Tibial nerve (tissue), 4 donors: ENCODE measurements at regions not wholly inside any gene's neighbourhood (a gene's known extent, or its start where the extent isn't known, plus 50 kb on each side); places are given as distances from the start of the nearest gene placed in this dataset.

Experiments used
- DNase-seq, 2 donors: peaks; one replicate each; pipeline ENCODE4 v3.0.0-alpha.2; 2019; ENCODE audit warnings: low spot score in 2 of 2
- H3K27ac ChIP-seq, 4 donors: fragments of 200-600 bp; sonication (generic) in 3 of 4; one replicate each; pipeline ENCODE4 v1.5.1; 2017 to 2019; ENCODE audit warnings: mild to moderate bottlenecking in 1 of 4
- H3K27me3 ChIP-seq, 2 donors: fragments of 200-600 bp; sonication (generic) in 1 of 2; one replicate each; pipeline versions ENCODE4 v1.5.1 to v1.6.0; 2017 to 2019
- H3K36me3 ChIP-seq, 3 donors: fragments of 200-600 bp; sonication (generic); one replicate each; pipeline ENCODE4 v1.5.1; 2018 to 2019
- H3K4me1 ChIP-seq, 4 donors: fragments of 200-600 bp; sonication (generic) in 3 of 4; one replicate each; pipeline ENCODE4 v1.5.1; 2017 to 2019
- H3K4me3 ChIP-seq, 4 donors: fragments of 200-600 bp; sonication (generic) in 3 of 4; one replicate each; pipeline ENCODE4 v1.5.1; 2017 to 2019; ENCODE audit warnings: mild to moderate bottlenecking in 1 of 4, moderate library complexity in 1 of 4
- H3K9me3 ChIP-seq, 4 donors: fragments of 200-600 bp; sonication (generic) in 3 of 4; one replicate each; pipeline ENCODE4 v1.5.1; 2017 to 2019
- CTCF ChIP-seq, 5 experiments: fragments of 200-600 bp in 3 of 5; fragments of 450-650 bp in 2 of 5; sonication (generic) in 3 of 5; IDR thresholded peaks; one replicate each; pipeline ENCODE4 v1.5.1; 2016 to 2019; ENCODE audit warnings: antibody characterized with exemption in 5 of 5, mild to moderate bottlenecking in 3 of 5, moderate library complexity in 2 of 5
- EP300 ChIP-seq, 2 donors: sonication (generic); formaldehyde crosslinking; IDR thresholded peaks; one replicate each; pipeline ENCODE4 v1.6.1; 2017; ENCODE audit warnings: antibody characterized with exemption in 2 of 2, mild to moderate bottlenecking in 1 of 2
- POLR2A ChIP-seq, 2 donors: fragments of 450-650 bp; IDR thresholded peaks; one replicate each; pipeline ENCODE4 v1.6.1; 2017; ENCODE audit warnings: antibody characterized with exemption in 2 of 2, mild to moderate bottlenecking in 2 of 2, moderate library complexity in 2 of 2
- WGBS, 2 donors: methylation state at CpG; one replicate each; pipeline ENCODE4 v1.1.5; 2018; 5-methylcytosine and 5-hydroxymethylcytosine counted together

DNA sequence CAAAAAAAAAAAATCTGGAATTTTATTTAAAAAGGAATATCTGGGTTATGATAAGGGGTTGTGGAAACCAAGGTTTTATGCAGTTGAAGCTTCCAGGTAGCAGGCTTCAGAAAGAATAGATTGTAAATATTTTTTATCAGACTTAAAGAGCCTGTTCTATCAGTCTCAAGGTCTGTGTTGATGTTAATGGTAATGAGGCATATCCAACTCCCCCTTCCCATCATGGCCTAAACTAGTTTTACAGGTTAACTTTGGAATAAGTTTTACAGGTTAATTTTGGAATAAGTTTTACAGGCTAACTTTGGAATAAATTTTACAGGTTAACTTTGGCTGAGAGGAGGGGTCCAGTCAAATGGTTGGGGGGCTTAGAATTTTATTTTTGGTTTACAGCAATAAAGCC, 92.4 kb downstream of the CD24 start:
- no peaks in the 10 kb centered on the region for H3K36me3 ChIP-seq
- H3K4me1 ChIP-seq: no peaks in the 10 kb centered on the region
- peaks cover 0 to 10% (median 0%) of the 10 kb centered on the region in 4 donors for H3K9me3 ChIP-seq
- no peak overlapping the region for H3K4me3 ChIP-seq
- no peak for DNase-seq
- TF ChIP-seq CTCF (IDR thresholded peaks at IDR 0.05) (no peak), POLR2A (IDR thresholded peaks at IDR 0.05) (no peak), EP300 (IDR thresholded peaks at IDR 0.05) (no peak)
- no peaks in the 10 kb centered on the region for H3K27me3 ChIP-seq
- no peak overlapping the region for H3K27ac ChIP-seq

DNA sequence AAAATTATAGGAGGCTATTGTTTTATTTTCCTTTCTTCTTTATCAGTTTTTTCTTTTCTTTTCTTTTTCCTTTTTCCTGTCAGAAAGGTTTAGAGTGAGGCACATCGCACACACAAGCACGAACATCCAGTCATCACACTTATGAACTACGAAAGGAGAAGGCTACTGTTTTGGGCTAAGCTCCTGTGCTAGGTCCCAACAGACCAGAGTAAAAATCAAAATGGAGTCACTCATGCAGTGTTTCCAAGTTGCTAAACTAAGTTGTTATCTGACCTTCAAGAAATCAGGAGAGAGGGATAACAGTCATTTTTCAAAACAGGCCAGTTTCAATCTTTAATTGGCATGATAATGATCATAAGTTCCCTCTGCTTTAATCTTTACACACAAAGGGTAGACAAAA, 93.6 kb downstream of the CD24 start:
- no peak for TF ChIP-seq CTCF (IDR thresholded peaks at IDR 0.05)
- no peak for TF ChIP-seq EP300 (IDR thresholded peaks at IDR 0.05)
- no peak for TF ChIP-seq POLR2A (IDR thresholded peaks at IDR 0.05)
- WGBS, 2 donors: 82 to 89% methylated on average over 3 of the region's 3 CpGs

DNA sequence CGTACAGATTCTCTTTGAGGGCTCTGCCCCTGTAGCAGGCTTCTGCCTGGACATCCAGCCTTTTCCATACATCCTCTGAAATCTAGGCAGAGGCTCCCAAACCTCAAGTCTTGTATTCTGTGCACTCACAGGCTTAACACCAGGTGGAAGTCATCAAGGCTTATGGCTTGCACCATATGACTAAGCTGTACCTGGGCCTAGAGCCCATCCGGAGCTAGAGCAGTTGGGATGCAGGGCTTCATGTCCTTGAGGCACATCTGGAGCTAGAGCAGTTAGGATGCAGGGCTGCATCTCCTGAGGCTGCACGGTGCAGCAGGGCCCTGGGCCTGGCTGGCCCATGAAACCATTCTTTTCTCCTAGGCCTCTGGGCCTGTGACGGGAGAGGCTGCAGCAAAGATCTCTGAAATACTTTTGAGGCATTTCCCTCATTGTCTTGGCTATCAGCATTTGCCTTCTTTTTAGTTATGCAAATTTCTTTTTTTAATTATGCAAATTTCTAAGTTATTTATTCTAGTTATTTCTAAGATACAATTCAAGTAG, 98.7 kb downstream of the CD24 start:
- H3K27ac ChIP-seq: no peak overlapping the region
- WGBS, 2 donors: 93 to 95% methylated on average over 4 of the region's 4 CpGs
- peaks cover 0 to 24% (median 0%) of the 10 kb centered on the region in 4 donors for H3K9me3 ChIP-seq
- H3K4me1 ChIP-seq: no peaks in the 10 kb centered on the region
- H3K27me3 ChIP-seq: no peaks in the 10 kb centered on the region
- no peak overlapping the region for H3K4me3 ChIP-seq
- TF ChIP-seq EP300 (IDR thresholded peaks at IDR 0.05): no peak
- TF ChIP-seq POLR2A (IDR thresholded peaks at IDR 0.05): no peak
- no peak for TF ChIP-seq CTCF (IDR thresholded peaks at IDR 0.05)
- no peak for DNase-seq
- no peaks in the 10 kb centered on the region for H3K36me3 ChIP-seq

More for the DNA sequence above, 93.6 kb downstream of the CD24 start:
- H3K9me3 ChIP-seq: peaks cover 0 to 17% (median 0%) of the 10 kb centered on the region in 4 donors
- H3K27me3 ChIP-seq: no peaks in the 10 kb centered on the region
- H3K36me3 ChIP-seq: no peaks in the 10 kb centered on the region
- no peaks in the 10 kb centered on the region for H3K4me1 ChIP-seq
- DNase-seq: no peak
- H3K27ac ChIP-seq: no peak overlapping the region
- no peak overlapping the region for H3K4me3 ChIP-seq

DNA sequence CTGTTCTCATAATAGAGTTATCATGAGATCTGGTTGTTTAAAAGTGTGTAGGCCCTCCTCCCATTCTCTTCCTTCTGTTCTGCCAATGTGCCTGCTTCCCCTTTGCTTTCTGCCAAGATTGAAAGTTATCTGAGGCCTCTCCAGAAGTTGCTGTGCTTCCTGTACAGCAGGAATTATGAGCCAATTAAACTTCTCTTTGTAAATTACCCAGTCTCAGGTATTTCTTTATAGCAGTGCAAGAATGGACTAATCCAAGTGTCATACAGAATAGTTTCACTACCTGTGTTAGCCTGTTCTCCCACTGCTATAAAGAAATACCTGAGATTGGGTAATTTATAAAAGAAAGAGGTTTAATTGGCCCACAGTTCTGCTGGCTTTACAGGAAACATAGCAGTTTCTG, 100.0 kb downstream of the CD24 start:
- Histone ChIP-seq H3K4me1 (no peaks in the 10 kb centered on the region), H3K4me3 (no peak overlapping the region), H3K36me3 (no peaks in the 10 kb centered on the region), H3K27me3 (no peaks in the 10 kb centered on the region), H3K27ac (no peak overlapping the region), H3K9me3 (peaks cover 0 to 24% (median 0%) of the 10 kb centered on the region in 4 donors)
- no peak for DNase-seq
- TF ChIP-seq CTCF (IDR thresholded peaks at IDR 0.05) (no peak), POLR2A (IDR thresholded peaks at IDR 0.05) (no peak), EP300 (IDR thresholded peaks at IDR 0.05) (no peak)

- TF ChIP-seq CTCF (IDR thresholded peaks at IDR 0.05) (no peak), POLR2A (IDR thresholded peaks at IDR 0.05) (no peak), EP300 (IDR thresholded peaks at IDR 0.05) (no peak)
Measured at GRCh38 chr6:106872049-106872448, 102.5 kb downstream of the CD24 start.

More at GRCh38 chr6:106872049-106872448, 102.5 kb downstream of the CD24 start:
- no peaks in the 10 kb centered on the region for H3K36me3 ChIP-seq
- no peak overlapping the region for H3K4me3 ChIP-seq
- peaks cover 0 to 13% (median 0%) of the 10 kb centered on the region in 4 donors for H3K9me3 ChIP-seq
- no peak overlapping the region for H3K27ac ChIP-seq
- 58 to 60% methylated on average over 3 of the region's 3 CpGs for WGBS, 2 donors
- no peaks in the 10 kb centered on the region for H3K4me1 ChIP-seq
- H3K27me3 ChIP-seq: no peaks in the 10 kb centered on the region
- no peak for DNase-seq
